K562 (cell line): ENCODE measurements at regions not wholly inside any gene's neighbourhood (a gene's known extent, or its start where the extent isn't known, plus 50 kb on each side); places are given as distances from the start of the nearest gene placed in this dataset.

ENCODE experiments used
- ATAC-seq: fragments of 200-7000 bp; cut with Tn5 transposase; 3 replicates; pipeline ENCODE4 v1.9.1; 2020; ENCODE audit warnings: moderate library complexity
- BruUV-seq: library from RNA; stranded (reverse); fragments of 400-500 nt; replicated peaks from 2 replicates; lab custom pipeline; 2021; lab: Mats Ljungman, UMichigan
- CTCF ChIA-PET: fragments of 300-600 bp; formaldehyde crosslinking; extraction: SDS; loops from one replicate; lab custom pipeline; 2021; ENCODE audit warnings: low intra/inter-chr PET ratio; lab: Yijun Ruan, JAX
- POLR2A ChIA-PET: fragments of 300-600, 350-650 bp; sonication (Branson Sonifier 250); formaldehyde crosslinking; extraction: SDS; loops from one replicate; lab custom pipeline; 2021; ENCODE audit warnings: antibody characterized with exemption, inconsistent platforms; lab: Yijun Ruan, JAX
- DNase-seq, 4 experiments: peaks; one replicate each; pipeline versions ENCODE4 v3.0.0 to v3.0.0-alpha.2; 2011 to 2018; ENCODE audit warnings: low spot score in 3 of 4, mixed read lengths in 3 of 4; ENCODE audit errors: extremely low read depth in 1 of 4
- FAIRE-seq: peaks from 2 replicates; lab custom pipeline; 2011; peaks lifted over from hg19 to GRCh38; lab: Jason Lieb, UNC
- H2AFZ ChIP-seq: 2 replicates; pipeline ENCODE4 v1.6.0; 2011; ENCODE audit warnings: low read depth, low read length, control low read depth, inconsistent platforms
- H3K27ac ChIP-seq: fragments of 200-600 bp; 3 replicates; pipeline ENCODE4 v1.8.0; 2011; ENCODE audit warnings: low read depth, mild to moderate bottlenecking, control low read depth, inconsistent platforms, low read length, moderate library complexity, mixed read lengths; ENCODE audit errors: extremely low read depth
- H3K27me3 ChIP-seq, 2 experiments: fragments of 300-600 bp in 1 of 2; 2 replicates in 1 of 2; 3 replicates in 1 of 2; pipeline versions ENCODE4 v1.6.0 to v1.8.0; 2011; ENCODE audit warnings: inconsistent platforms in 2 of 2, low read length in 2 of 2, mild to moderate bottlenecking in 1 of 2, mixed read lengths in 1 of 2, moderate library complexity in 1 of 2; ENCODE audit not compliant: control insufficient read depth in 2 of 2, insufficient read depth in 2 of 2
- H3K36me3 ChIP-seq: fragments of 300-600 bp; 3 replicates; pipeline ENCODE4 v1.8.0; 2011; ENCODE audit warnings: mild to moderate bottlenecking, low read length, inconsistent platforms; ENCODE audit not compliant: control insufficient read depth, insufficient read depth
- H3K4me1 ChIP-seq, 2 experiments: fragments of 200-600 bp in 1 of 2; replicated peaks in 1 of 2; 2 replicates in 1 of 2; 3 replicates in 1 of 2; pipeline versions ENCODE4 v1.5.1 to v1.8.0; 2011; ENCODE audit warnings: inconsistent platforms in 2 of 2, low read length in 2 of 2, mild to moderate bottlenecking in 1 of 2, mixed read lengths in 1 of 2, moderate library complexity in 1 of 2; ENCODE audit not compliant: control insufficient read depth in 2 of 2, insufficient read depth in 2 of 2
- H3K4me2 ChIP-seq: 2 replicates; pipeline ENCODE4 v1.6.1; 2011; ENCODE audit warnings: low read length, control low read depth, inconsistent platforms, mixed read lengths; ENCODE audit not compliant: insufficient read depth
- H3K4me3 ChIP-seq: fragments of 200-600 bp; sonication (generic), shearing (Covaris generic); 2 replicates; pipeline ENCODE4 v1.5.1; 2016; ENCODE audit warnings: control low read depth, inconsistent platforms
- H3K79me2 ChIP-seq: fragments of 200-600 bp; 3 replicates; pipeline ENCODE4 v1.8.0; 2011; ENCODE audit warnings: low read length, inconsistent platforms; ENCODE audit not compliant: control insufficient read depth, insufficient read depth
- H3K9ac ChIP-seq, 2 experiments: 2 replicates each; pipeline versions ENCODE4 v1.6.0 to v1.6.1; 2011; ENCODE audit warnings: low read depth in 2 of 2, low read length in 2 of 2, control low read depth in 1 of 2, inconsistent platforms in 1 of 2, mild to moderate bottlenecking in 1 of 2, mixed read lengths in 1 of 2; ENCODE audit not compliant: insufficient read depth in 1 of 2
- H3K9me1 ChIP-seq: one replicate; pipeline ENCODE4 v1.6.0; 2011; ENCODE audit warnings: inconsistent platforms, mild to moderate bottlenecking, low read length, moderate library complexity; ENCODE audit not compliant: control insufficient read depth, insufficient read depth
- H3K9me3 ChIP-seq: replicated peaks from 2 replicates; pipeline ENCODE4 v1.5.1; 2011; ENCODE audit warnings: low read depth, low read length, inconsistent platforms; ENCODE audit not compliant: control insufficient read depth, insufficient read depth
- H4K20me1 ChIP-seq: replicated peaks from 2 replicates; pipeline ENCODE4 v1.6.1; 2011; ENCODE audit warnings: low read length, inconsistent platforms, mixed read lengths; ENCODE audit not compliant: control insufficient read depth, insufficient read depth
- ARNT ChIP-seq, 2 experiments: fragments of 450-650 bp; IDR thresholded peaks; 2 replicates each; pipeline ENCODE4 v1.6.1; 2016; ENCODE audit warnings: mild to moderate bottlenecking in 1 of 2
- ATF7 ChIP-seq: fragments of 450-650 bp; IDR thresholded peaks from 2 replicates; pipeline ENCODE4 v1.7.1; 2014; ENCODE audit warnings: mild to moderate bottlenecking, moderate library complexity
- CXXC5 ChIP-seq: fragments of 250-450 bp; sonication (Bioruptor Pico); IDR thresholded peaks from 2 replicates; pipeline ENCODE4 v1.8.0; 2022; ENCODE audit warnings: inconsistent platforms, mild to moderate bottlenecking, moderate library complexity
- DMBX1 ChIP-seq: fragments of 250-450 bp; sonication (Bioruptor Pico); IDR thresholded peaks from 2 replicates; pipeline ENCODE4 v1.8.0; 2022; ENCODE audit warnings: inconsistent platforms, mild to moderate bottlenecking, moderate library complexity, borderline replicate concordance
- ETV6 ChIP-seq, 3 experiments: fragments of 150-350 bp in 1 of 3; sonication (generic) in 1 of 3; formaldehyde crosslinking in 1 of 3; IDR thresholded peaks; 2 replicates each; pipeline versions ENCODE4 v1.6.1 to v1.8.0; 2014 to 2022; ENCODE audit warnings: borderline replicate concordance in 2 of 3, low read depth in 2 of 3, antibody characterized with exemption in 1 of 3, low read length in 1 of 3, mild to moderate bottlenecking in 1 of 3, missing genetic modification reagents in 1 of 3
- MBD2 ChIP-seq: sonication (generic); IDR thresholded peaks from 2 replicates; pipeline ENCODE4 v1.6.1; 2016; ENCODE audit warnings: low read depth, borderline replicate concordance
- PPARD ChIP-seq: fragments of 250-450 bp; sonication (Bioruptor Pico); IDR thresholded peaks from 2 replicates; pipeline ENCODE4 v1.8.0; 2022; ENCODE audit warnings: inconsistent platforms, mild to moderate bottlenecking, moderate library complexity
- RBM17 ChIP-seq: fragments of 200-400 bp; formaldehyde crosslinking; IDR thresholded peaks from 2 replicates; pipeline ENCODE4 v1.6.1; 2017; ENCODE audit warnings: low read depth, mild to moderate bottlenecking, low read length, borderline replicate concordance
- SMARCC2 ChIP-seq: fragments of 450-650 bp; IDR thresholded peaks from 2 replicates; pipeline ENCODE4 v1.6.1; 2017; ENCODE audit warnings: antibody characterized with exemption, moderate library complexity, mild to moderate bottlenecking, low read depth
- STAT5B ChIP-seq: fragments of 250-450 bp; sonication (Bioruptor Pico); IDR thresholded peaks from 2 replicates; pipeline ENCODE4 v1.8.0; 2021; ENCODE audit warnings: mild to moderate bottlenecking, inconsistent platforms
- TCF7 ChIP-seq: sonication (generic); IDR thresholded peaks from 2 replicates; pipeline ENCODE4 v1.6.1; 2016; ENCODE audit warnings: antibody characterized with exemption, borderline replicate concordance
- TEAD2 ChIP-seq: fragments of 450-650 bp; IDR thresholded peaks from 2 replicates; pipeline ENCODE4 v1.6.1; 2016; ENCODE audit warnings: missing genetic modification characterization, control low read depth, missing compliant biosample characterization
- THRAP3 ChIP-seq: fragments of 450-650 bp; IDR thresholded peaks from 2 replicates; pipeline ENCODE4 v1.6.1; 2016; ENCODE audit warnings: mild to moderate bottlenecking, inconsistent platforms, borderline replicate concordance
- ZC3H4 ChIP-seq: sonication (generic); formaldehyde crosslinking; IDR thresholded peaks from 2 replicates; pipeline ENCODE4 v1.9.0; 2021; ENCODE audit warnings: missing genetic modification reagents, borderline replicate concordance
- ZNF143 ChIP-seq: sonication (generic); formaldehyde crosslinking; IDR thresholded peaks from 2 replicates; pipeline ENCODE4 v1.9.0; 2022; ENCODE audit warnings: mild to moderate bottlenecking, missing genetic modification reagents
- ZNF253 ChIP-seq: fragments of 250-450 bp; sonication (Bioruptor Pico); conservative IDR thresholded peaks from 2 replicates; pipeline ENCODE4 v1.6.1; 2021; ENCODE audit warnings: mild to moderate bottlenecking
- WGBS: fragments of 100-300 bp; shearing (Covaris generic); methylation state at CpG from one replicate; pipeline ENCODE4 v1.1.6; 2016; ENCODE audit warnings: low coverage, mixed read lengths; ENCODE audit not compliant: insufficient coverage; ENCODE audit errors: missing lambda C conversion rate; 5-methylcytosine and 5-hydroxymethylcytosine counted together
- in situ Hi-C: fragments of 300-500 bp; cut with MboI; formaldehyde crosslinking; loops from 4 replicates; pipeline ENCODE4 v1.15.0; 2018; ENCODE audit warnings: inconsistent platforms, mixed read lengths
- intact Hi-C: fragments of 100-400 bp; cut with micrococcal nuclease; formaldehyde crosslinking; loops from 2 replicates; pipeline ENCODE4 v1.14.2; 2022

DNA sequence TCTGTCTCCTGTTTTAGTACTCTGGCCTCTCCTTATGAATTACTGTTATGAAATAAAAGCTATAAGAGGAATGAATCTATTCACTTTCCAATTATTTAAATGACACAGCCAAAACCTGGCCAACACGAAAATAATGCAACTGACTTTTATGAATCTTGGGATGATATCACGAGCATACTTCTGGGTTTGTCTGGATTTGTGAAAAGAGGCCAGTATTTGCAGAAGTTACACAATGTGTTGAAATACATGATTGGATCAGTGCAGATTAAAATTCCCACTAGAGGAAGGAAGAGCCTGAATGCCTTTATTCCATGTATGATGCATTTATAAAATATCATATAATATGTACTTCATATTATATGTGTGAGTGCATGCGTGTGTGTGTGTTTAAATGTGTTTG is 418.2 kb downstream of the GRB14 start:
- H3K4me3 ChIP-seq: no peak overlapping the region
- TF ChIP-seq ZNF143 (CRISPR knock-in tag): no peak
- no peaks in the 10 kb centered on the region for H3K9me1 ChIP-seq
- ChIA-PET CTCF (no interaction called here), POLR2A (no interaction called here)
- H3K9ac ChIP-seq: no peak overlapping the region
- H3K27ac ChIP-seq: no peak overlapping the region
- WGBS: 0% methylated on average over 3 of the region's 3 CpGs
- no peak overlapping the region for H2AFZ ChIP-seq
- no peak overlapping the region for H3K4me2 ChIP-seq
- intact Hi-C loops: no loop called here
- no peaks in the 10 kb centered on the region for H3K36me3 ChIP-seq
- H3K79me2 ChIP-seq: no peaks in the 10 kb centered on the region
- no peaks in the 10 kb centered on the region for H3K4me1 ChIP-seq
- no peak for ATAC-seq
- no peak for DNase-seq
- no peaks in the 10 kb centered on the region for H3K27me3 ChIP-seq
- H4K20me1 ChIP-seq: no peaks in the 10 kb centered on the region
- in situ Hi-C loops: no loop called here
- BruUV-seq: no TSS peak
- H3K9me3 ChIP-seq: no peaks in the 10 kb centered on the region
- FAIRE-seq: no peak

DNA sequence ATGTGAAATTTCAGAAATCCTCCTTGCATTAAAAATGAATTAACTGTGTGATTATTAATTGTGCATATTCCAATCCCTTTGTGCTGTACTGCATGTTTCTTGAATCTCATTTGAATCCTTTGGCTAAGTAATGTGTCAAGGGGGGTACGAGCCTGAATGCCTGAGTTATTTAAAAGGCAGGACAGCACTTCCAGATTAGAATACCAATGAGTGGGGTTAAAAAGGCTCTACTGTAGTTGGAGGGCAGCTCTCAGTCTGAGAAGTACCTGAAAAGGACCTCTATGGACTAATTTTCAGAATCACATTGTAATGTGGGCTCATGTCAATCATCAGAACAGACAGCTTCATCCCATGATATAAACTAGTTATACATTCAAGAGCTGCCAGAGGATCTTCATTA is 423.0 kb downstream of the GRB14 start:
- no peaks in the 10 kb centered on the region for H3K27me3 ChIP-seq
- no peaks in the 10 kb centered on the region for H3K79me2 ChIP-seq
- DNase-seq: no peak
- no peaks in the 10 kb centered on the region for H3K36me3 ChIP-seq
- no peaks in the 10 kb centered on the region for H4K20me1 ChIP-seq
- BruUV-seq: no TSS peak
- TF ChIP-seq ATF7 (no peak), ETV6 (IDR thresholded peaks at IDR 0.05; ENCODE audit: borderline replicate concordance in 1 of 2, low read depth in 2 of 2, low read length in 1 of 2) (no peak), ETV6 (CRISPR knock-in tag; IDR thresholded peaks at IDR 0.05; ENCODE audit: borderline replicate concordance) (no peak), RBM17 (no peak), ARNT (IDR thresholded peaks at IDR 0.05) (no peak), TCF7 (no peak), ZNF253 (CRISPR knock-in tag) (no peak), TEAD2 (tag) (no peak), SMARCC2 (no peak), PPARD (CRISPR knock-in tag) (no peak), DMBX1 (CRISPR knock-in tag) (no peak), MBD2 (no peak), STAT5B (no peak), THRAP3 (no peak), ZC3H4 (CRISPR knock-in tag) (no peak), CXXC5 (CRISPR knock-in tag) (no peak)
- no peak for ATAC-seq
- H2AFZ ChIP-seq: no peak overlapping the region
- H3K4me1 ChIP-seq: no peaks in the 10 kb centered on the region
- POLR2A ChIA-PET: no interaction called here
- H3K9ac ChIP-seq: no peak overlapping the region
- H3K4me3 ChIP-seq: no peak overlapping the region
- no peaks in the 10 kb centered on the region for H3K9me3 ChIP-seq
- H3K4me2 ChIP-seq: no peak overlapping the region
- no peak overlapping the region for H3K27ac ChIP-seq
- no peaks in the 10 kb centered on the region for H3K9me1 ChIP-seq
- 0% methylated on average over 1 of the region's 1 CpG for WGBS
- intact Hi-C loops (no loop called here), in situ Hi-C loops (no loop called here)
- CTCF ChIA-PET: no interaction called here
- FAIRE-seq: no peak
